GM23248 (cell line): ENCODE measurements at regions not wholly inside any gene's neighbourhood (a gene's known extent, or its start where the extent isn't known, plus 50 kb on each side); places are given as distances from the start of the nearest gene placed in this dataset.

Experiments used
- DNase-seq: peaks from one replicate; pipeline ENCODE4 v3.0.0-alpha.2; 2015
- H2AFZ ChIP-seq: fragments of 200-600 bp; sonication (generic); 2 replicates; pipeline ENCODE4 v1.6.1; 2016; ENCODE audit warnings: antibody characterized with exemption
- H3F3A ChIP-seq: fragments of 200-600 bp; sonication (generic); 2 replicates; pipeline ENCODE4 v1.6.1; 2016; ENCODE audit warnings: mild to moderate bottlenecking, antibody characterized with exemption, mixed run types; ENCODE audit not compliant: insufficient read depth
- H3K27ac ChIP-seq: fragments of 200-600 bp; sonication (generic); 2 replicates; pipeline ENCODE4 v1.5.1; 2016; ENCODE audit warnings: mild to moderate bottlenecking
- H3K27me3 ChIP-seq: fragments of 200-600 bp; sonication (generic); replicated peaks from 2 replicates; pipeline ENCODE4 v1.6.1; 2016; ENCODE audit warnings: mild to moderate bottlenecking; ENCODE audit not compliant: insufficient read depth
- H3K36me3 ChIP-seq: fragments of 200-600 bp; sonication (generic); 2 replicates; pipeline ENCODE4 v1.6.1; 2016; ENCODE audit warnings: low read depth, mild to moderate bottlenecking
- H3K4me1 ChIP-seq: fragments of 200-600 bp; sonication (generic); 2 replicates; pipeline ENCODE4 v1.6.1; 2016; ENCODE audit warnings: mild to moderate bottlenecking; ENCODE audit not compliant: insufficient read depth
- H3K4me2 ChIP-seq: fragments of 200-600 bp; sonication (generic); one replicate; pipeline ENCODE4 v1.6.1; 2016; ENCODE audit warnings: mild to moderate bottlenecking; ENCODE audit not compliant: unreplicated experiment
- H3K4me3 ChIP-seq: fragments of 200-600 bp; sonication (generic); 2 replicates; pipeline ENCODE4 v1.5.1; 2016; ENCODE audit warnings: mild to moderate bottlenecking
- H3K79me2 ChIP-seq: fragments of 200-600 bp; sonication (generic); 2 replicates; pipeline ENCODE4 v1.6.1; 2016; ENCODE audit warnings: mild to moderate bottlenecking; ENCODE audit not compliant: insufficient read depth
- H3K9ac ChIP-seq: fragments of 200-600 bp; sonication (generic); 2 replicates; pipeline ENCODE4 v1.6.1; 2016; ENCODE audit warnings: mild to moderate bottlenecking
- H3K9me2 ChIP-seq: fragments of 200-600 bp; sonication (generic); 2 replicates; pipeline ENCODE4 v1.6.1; 2016; ENCODE audit warnings: mixed run types, mild to moderate bottlenecking, moderate library complexity; ENCODE audit not compliant: insufficient read depth
- H3K9me3 ChIP-seq: fragments of 200-600 bp; sonication (generic); one replicate; pipeline ENCODE4 v1.6.1; 2017; ENCODE audit warnings: low read depth
- H4K20me1 ChIP-seq: fragments of 200-600 bp; sonication (generic); 2 replicates; pipeline ENCODE4 v1.6.0; 2016; ENCODE audit not compliant: insufficient read depth
- EZH2 ChIP-seq: fragments of 200-600 bp; sonication (generic); IDR thresholded peaks from 2 replicates; pipeline ENCODE4 v1.6.1; 2018; ENCODE audit warnings: antibody characterized with exemption, mild to moderate bottlenecking; ENCODE audit not compliant: insufficient read depth, poor library complexity, severe bottlenecking
- EZH2phosphoT487 ChIP-seq: fragments of 200-600 bp; sonication (generic); IDR thresholded peaks from 2 replicates; pipeline ENCODE4 v1.6.1; 2018; ENCODE audit warnings: antibody characterized with exemption, moderate library complexity, mild to moderate bottlenecking, low read depth; ENCODE audit not compliant: insufficient read depth
- WGBS, 2 experiments: methylation state at CpG; one replicate each; pipeline ENCODE4 v1.1.6; 2015 to 2017; ENCODE audit warnings: low lambda C conversion rate in 2 of 2, low coverage in 1 of 2; ENCODE audit errors: missing lambda C conversion rate in 2 of 2; 5-methylcytosine and 5-hydroxymethylcytosine counted together
- in situ Hi-C: fragments of 300-500 bp; cut with MboI; formaldehyde crosslinking; loops from 2 replicates; pipeline ENCODE4 v1.15.0; 2020

- H3K9ac ChIP-seq = no peak overlapping the region
- in situ Hi-C loops = no loop called here
Measured at GRCh38 chr18:60147323-60147722, 225.3 kb downstream of the MC4R start.

GRCh38 chr18:60146220-60146960 lies 226.2 kb downstream of the MC4R start:
- Histone ChIP-seq H3F3A (no peaks in the 10 kb centered on the region), H2AFZ (no peak overlapping the region), H3K9me2 (no peaks in the 10 kb centered on the region), H3K4me3 (no peak overlapping the region), H3K9ac (no peak overlapping the region), H3K9me3 (no peaks in the 10 kb centered on the region), H3K27me3 (no peaks in the 10 kb centered on the region), H4K20me1 (no peaks in the 10 kb centered on the region), H3K4me1 (no peaks in the 10 kb centered on the region), H3K79me2 (no peaks in the 10 kb centered on the region), H3K36me3 (no peaks in the 10 kb centered on the region), H3K27ac (no peak overlapping the region), H3K4me2 (no peak overlapping the region)
- peak; percentile 23 for DNase-seq
- 77 to 79% methylated on average over 11 of the region's 11 CpGs for WGBS, 2 experiments
- in situ Hi-C loops = no loop called here
- no peak for TF ChIP-seq EZH2
- no peak for TF ChIP-seq EZH2phosphoT487

More at GRCh38 chr18:60147323-60147722, 225.3 kb downstream of the MC4R start:
- TF ChIP-seq EZH2 (no peak), EZH2phosphoT487 (no peak)
- H3K4me3 ChIP-seq = no peak overlapping the region
- no peaks in the 10 kb centered on the region for H3K9me3 ChIP-seq
- H3K27ac ChIP-seq = no peak overlapping the region
- H2AFZ ChIP-seq = no peak overlapping the region
- H3K9me2 ChIP-seq = no peaks in the 10 kb centered on the region
- no peaks in the 10 kb centered on the region for H3K36me3 ChIP-seq
- H3F3A ChIP-seq = no peaks in the 10 kb centered on the region
- 62 to 63% methylated on average over 5 of the region's 5 CpGs for WGBS, 2 experiments
- H3K4me2 ChIP-seq = no peak overlapping the region
- H3K79me2 ChIP-seq = no peaks in the 10 kb centered on the region
- no peaks in the 10 kb centered on the region for H4K20me1 ChIP-seq
- no peaks in the 10 kb centered on the region for H3K4me1 ChIP-seq
- no peaks in the 10 kb centered on the region for H3K27me3 ChIP-seq
- no peak for DNase-seq

- H3K9ac ChIP-seq = no peak overlapping the region
- no peaks in the 10 kb centered on the region for H4K20me1 ChIP-seq
- DNase-seq = no peak
- H3K27ac ChIP-seq = no peak overlapping the region
- no peak overlapping the region for H3K4me3 ChIP-seq
- H3K9me2 ChIP-seq = no peaks in the 10 kb centered on the region
- in situ Hi-C loops = no loop called here
- no peaks in the 10 kb centered on the region for H3K9me3 ChIP-seq
- no peaks in the 10 kb centered on the region for H3K36me3 ChIP-seq
- no peaks in the 10 kb centered on the region for H3K79me2 ChIP-seq
- H3F3A ChIP-seq = no peaks in the 10 kb centered on the region
- H2AFZ ChIP-seq = no peak overlapping the region
- no peaks in the 10 kb centered on the region for H3K27me3 ChIP-seq
- H3K4me2 ChIP-seq = no peak overlapping the region
- no peaks in the 10 kb centered on the region for H3K4me1 ChIP-seq
- no peak for TF ChIP-seq EZH2
- no peak for TF ChIP-seq EZH2phosphoT487
- 60 to 66% methylated on average over 2 of the region's 2 CpGs for WGBS, 2 experiments
Measured at GRCh38 chr18:60145776-60146175, 226.8 kb downstream of the MC4R start.

- H3K4me3 ChIP-seq = no peak overlapping the region
- H3K4me2 ChIP-seq = no peak overlapping the region
- H3K79me2 ChIP-seq = no peaks in the 10 kb centered on the region
- TF ChIP-seq EZH2 (no peak), EZH2phosphoT487 (no peak)
- H3K27me3 ChIP-seq = no peaks in the 10 kb centered on the region
- no peaks in the 10 kb centered on the region for H4K20me1 ChIP-seq
- H3K9me3 ChIP-seq = no peaks in the 10 kb centered on the region
- no peak overlapping the region for H3K9ac ChIP-seq
- in situ Hi-C loops = no loop called here
- WGBS, 2 experiments = 28 to 44% methylated on average over 1 of the region's 1 CpG
- H3K36me3 ChIP-seq = no peaks in the 10 kb centered on the region
- H3K9me2 ChIP-seq = no peaks in the 10 kb centered on the region
- no peaks in the 10 kb centered on the region for H3K4me1 ChIP-seq
- no peak overlapping the region for H2AFZ ChIP-seq
- H3K27ac ChIP-seq = no peak overlapping the region
- no peaks in the 10 kb centered on the region for H3F3A ChIP-seq
- no peak for DNase-seq
Measured at GRCh38 chr18:60134806-60135205, 235.0 kb downstream of the PMAIP1 start.

- Histone ChIP-seq H3K4me1 (no peaks in the 10 kb centered on the region), H3K36me3 (no peaks in the 10 kb centered on the region), H3K27ac (no peak overlapping the region), H4K20me1 (no peaks in the 10 kb centered on the region), H3K9ac (no peak overlapping the region), H3K4me3 (no peak overlapping the region), H3K9me2 (no peaks in the 10 kb centered on the region), H3K27me3 (no peaks in the 10 kb centered on the region), H3K4me2 (no peak overlapping the region), H2AFZ (no peak overlapping the region), H3K79me2 (no peaks in the 10 kb centered on the region), H3F3A (no peaks in the 10 kb centered on the region), H3K9me3 (no peaks in the 10 kb centered on the region)
- in situ Hi-C loops = no loop called here
- TF ChIP-seq EZH2 (no peak), EZH2phosphoT487 (no peak)
- no peak for DNase-seq
Measured at GRCh38 chr18:60130284-60130683, 230.5 kb downstream of the PMAIP1 start.
